HG03558 (cell line): ENCODE measurements at regions not wholly inside any gene's neighbourhood (a gene's known extent, or its start where the extent isn't known, plus 50 kb on each side); places are given as distances from the start of the nearest gene placed in this dataset.
"Not testable (repeated sequence)": the region's sequence is repeated elsewhere in the genome, so short reads cannot be mapped to it uniquely, and the experiment has no call there.

ENCODE experiments used
- ATAC-seq: cut with Tn5 transposase; IDR thresholded peaks from one replicate; pipeline ENCODE4 v1.9.1; 2021; ENCODE audit warnings: moderate number of reproducible peaks; ENCODE audit not compliant: unreplicated experiment; ENCODE audit errors: extremely low read depth

- ATAC-seq, result no peak
These were observed 787.2 kb downstream of the PLCL1 start for GRCh38 chr2:198591586-198591985.

- ATAC-seq, result no peak
These were observed 783.3 kb downstream of the PLCL1 start for GRCh38 chr2:198587741-198588140.

GRCh38 chr2:198587240-198587639 lies 782.8 kb downstream of the PLCL1 start:
- no peak for ATAC-seq

- no peak for ATAC-seq
These were observed 767.0 kb downstream of the PLCL1 start for GRCh38 chr2:198571393-198571792.

GRCh38 chr2:198558176-198558575 lies 753.8 kb downstream of the PLCL1 start:
- ATAC-seq, result no peak

- no peak for ATAC-seq
These were observed 741.7 kb downstream of the PLCL1 start for GRCh38 chr2:198546122-198546521.

GRCh38 chr2:198545411-198545810 lies 741.0 kb downstream of the PLCL1 start:
- no peak for ATAC-seq

- ATAC-seq, result no peak
These were observed 740.1 kb downstream of the PLCL1 start for GRCh38 chr2:198544461-198544860.

- ATAC-seq, result no peak
These were observed 730.4 kb downstream of the PLCL1 start for GRCh38 chr2:198534756-198535155.

GRCh38 chr2:198525211-198525969 lies 721.0 kb downstream of the PLCL1 start:
- no peak for ATAC-seq

- ATAC-seq, result no peak
These were observed 719.3 kb downstream of the PLCL1 start for GRCh38 chr2:198523710-198524109.

GRCh38 chr2:198518935-198519334 lies 714.5 kb downstream of the PLCL1 start:
- no peak for ATAC-seq

GRCh38 chr2:198517976-198518375 lies 713.6 kb downstream of the PLCL1 start:
- no peak for ATAC-seq

GRCh38 chr2:198508610-198509009 lies 704.2 kb downstream of the PLCL1 start:
- not testable (repeated sequence) for ATAC-seq

GRCh38 chr2:198499539-198499938 lies 695.1 kb downstream of the PLCL1 start:
- ATAC-seq, result no peak

- no peak for ATAC-seq
These were observed 694.1 kb downstream of the PLCL1 start for GRCh38 chr2:198498516-198498915.

GRCh38 chr2:198498048-198498447 lies 693.7 kb downstream of the PLCL1 start:
- no peak for ATAC-seq

GRCh38 chr2:198494931-198495330 lies 690.5 kb downstream of the PLCL1 start:
- no peak for ATAC-seq

- no peak for ATAC-seq
These were observed 686.4 kb downstream of the PLCL1 start for GRCh38 chr2:198490748-198491147.

GRCh38 chr2:198488964-198489363 lies 684.6 kb downstream of the PLCL1 start:
- ATAC-seq, result no peak

- ATAC-seq, result no peak
These were observed 678.7 kb downstream of the PLCL1 start for GRCh38 chr2:198483051-198483450.

- no peak for ATAC-seq
These were observed 674.7 kb downstream of the PLCL1 start for GRCh38 chr2:198479065-198479464.
